HepG2 (cell line): ENCODE measurements at regions not wholly inside any gene's neighbourhood (a gene's known extent, or its start where the extent isn't known, plus 50 kb on each side); places are given as distances from the start of the nearest gene placed in this dataset.

Experiments
- DNMT1 ChIP-seq: sonication (generic); formaldehyde crosslinking; IDR thresholded peaks from 2 replicates; pipeline ENCODE4 v1.5.1; 2020; ENCODE audit warnings: mild to moderate bottlenecking, missing genetic modification reagents
- FOXO1 ChIP-seq: sonication (generic); formaldehyde crosslinking; IDR thresholded peaks from 2 replicates; pipeline ENCODE4 v1.4.0; 2020; ENCODE audit warnings: missing genetic modification reagents
- HNF4A ChIP-seq: sonication (generic); formaldehyde crosslinking; IDR thresholded peaks from 2 replicates; pipeline ENCODE4 v1.4.0; 2020; ENCODE audit warnings: missing genetic modification reagents
- RBM22 ChIP-seq: fragments of 200-400 bp; formaldehyde crosslinking; optimal IDR thresholded peaks from 2 replicates; pipeline ENCODE3; 2017; ENCODE audit warnings: mild to moderate bottlenecking, low read length, moderate library complexity
- TARDBP ChIP-seq: sonication (generic); formaldehyde crosslinking; IDR thresholded peaks from 2 replicates; pipeline ENCODE4 v1.8.0; 2022; ENCODE audit warnings: mild to moderate bottlenecking, missing genetic modification reagents
- ZNF557 ChIP-seq: sonication (generic); formaldehyde crosslinking; IDR thresholded peaks from 2 replicates; pipeline ENCODE4 v1.4.0; 2020; ENCODE audit warnings: missing genetic modification reagents
- ZNF772 ChIP-seq: sonication (generic); formaldehyde crosslinking; IDR thresholded peaks from 2 replicates; pipeline ENCODE4 v1.5.0; 2020; ENCODE audit warnings: mild to moderate bottlenecking, missing genetic modification reagents
- ZSCAN30 ChIP-seq: sonication (generic); formaldehyde crosslinking; IDR thresholded peaks from 2 replicates; pipeline ENCODE4 v1.5.0; 2020; ENCODE audit warnings: mild to moderate bottlenecking, missing genetic modification reagents
- TF ChIP-seq, protein P1 (sequence below), 2 experiments: sonication (generic) in 1 of 2; formaldehyde crosslinking in 1 of 2; IDR thresholded peaks; 2 replicates each; pipeline versions ENCODE4 v1.4.0 to v1.6.1; 2016 to 2020; ENCODE audit warnings: borderline replicate concordance in 1 of 2, low read depth in 1 of 2, mild to moderate bottlenecking in 1 of 2, missing genetic modification reagents in 1 of 2
- TF ChIP-seq, protein P2 (sequence below): sonication (generic); formaldehyde crosslinking; conservative IDR thresholded peaks from 2 replicates; pipeline ENCODE4 v1.4.0; 2020; ENCODE audit warnings: missing genetic modification reagents
- TF ChIP-seq, protein P3 (sequence below): IDR thresholded peaks from 2 replicates; pipeline ENCODE4 v1.6.1; 2016; ENCODE audit warnings: low read depth, missing genetic modification reagents, missing compliant biosample characterization

DNA sequence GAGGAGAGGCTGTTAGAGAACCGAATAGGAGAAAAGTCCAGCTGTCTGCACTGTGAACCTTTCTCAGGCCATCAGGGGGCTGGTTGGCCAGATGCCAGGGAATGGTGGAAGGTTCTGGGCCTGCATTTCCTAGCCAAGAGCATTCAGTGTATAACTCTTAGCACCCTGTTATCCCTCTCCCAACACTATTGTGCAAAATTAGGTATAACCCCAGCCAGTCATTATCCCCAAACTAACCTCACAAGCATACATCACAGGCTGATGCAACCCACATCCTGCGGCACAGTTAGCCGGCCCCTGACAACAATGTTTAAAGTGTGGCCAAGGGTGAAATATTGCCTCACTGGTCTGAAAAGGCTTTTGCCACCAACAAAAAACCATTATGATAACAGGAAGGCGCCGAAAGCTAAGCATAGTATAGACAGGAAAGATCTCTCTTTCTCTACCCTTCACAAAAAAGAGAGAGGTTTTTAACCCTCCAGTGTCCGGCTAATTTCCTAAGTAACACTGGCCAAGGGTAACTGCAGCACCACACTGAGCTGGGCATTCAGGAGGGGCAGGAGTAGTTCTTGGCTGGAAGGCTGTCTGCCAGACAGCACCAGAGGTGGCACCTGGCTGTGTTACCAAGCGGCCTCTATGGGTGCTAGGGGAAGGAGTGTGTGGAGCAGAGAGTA lies 77.3 kb upstream of the BCAR3 start (continued):
- TF ChIP-seq, protein P1, sequence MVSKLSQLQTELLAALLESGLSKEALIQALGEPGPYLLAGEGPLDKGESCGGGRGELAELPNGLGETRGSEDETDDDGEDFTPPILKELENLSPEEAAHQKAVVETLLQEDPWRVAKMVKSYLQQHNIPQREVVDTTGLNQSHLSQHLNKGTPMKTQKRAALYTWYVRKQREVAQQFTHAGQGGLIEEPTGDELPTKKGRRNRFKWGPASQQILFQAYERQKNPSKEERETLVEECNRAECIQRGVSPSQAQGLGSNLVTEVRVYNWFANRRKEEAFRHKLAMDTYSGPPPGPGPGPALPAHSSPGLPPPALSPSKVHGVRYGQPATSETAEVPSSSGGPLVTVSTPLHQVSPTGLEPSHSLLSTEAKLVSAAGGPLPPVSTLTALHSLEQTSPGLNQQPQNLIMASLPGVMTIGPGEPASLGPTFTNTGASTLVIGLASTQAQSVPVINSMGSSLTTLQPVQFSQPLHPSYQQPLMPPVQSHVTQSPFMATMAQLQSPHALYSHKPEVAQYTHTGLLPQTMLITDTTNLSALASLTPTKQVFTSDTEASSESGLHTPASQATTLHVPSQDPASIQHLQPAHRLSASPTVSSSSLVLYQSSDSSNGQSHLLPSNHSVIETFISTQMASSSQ (IDR thresholded peaks at IDR 0.05; ENCODE audit: low read depth): no peak
- TF ChIP-seq, protein P1 (CRISPR knock-in tag; IDR thresholded peaks at IDR 0.05; ENCODE audit: borderline replicate concordance): peak; percentile 76
- TF ChIP-seq DNMT1 (CRISPR knock-in tag) (no peak), ZNF557 (CRISPR knock-in tag) (peak; percentile 88), ZSCAN30 (CRISPR knock-in tag) (no peak), HNF4A (CRISPR knock-in tag) (peak; percentile 63), TARDBP (CRISPR knock-in tag) (peak; percentile 86), FOXO1 (CRISPR knock-in tag) (peak; percentile 74; the same call in 1 of the 2 replicates), ZNF772 (peak; percentile 58; the same call in 1 of the 2 replicates), RBM22 (no peak)
- TF ChIP-seq, protein P2, sequence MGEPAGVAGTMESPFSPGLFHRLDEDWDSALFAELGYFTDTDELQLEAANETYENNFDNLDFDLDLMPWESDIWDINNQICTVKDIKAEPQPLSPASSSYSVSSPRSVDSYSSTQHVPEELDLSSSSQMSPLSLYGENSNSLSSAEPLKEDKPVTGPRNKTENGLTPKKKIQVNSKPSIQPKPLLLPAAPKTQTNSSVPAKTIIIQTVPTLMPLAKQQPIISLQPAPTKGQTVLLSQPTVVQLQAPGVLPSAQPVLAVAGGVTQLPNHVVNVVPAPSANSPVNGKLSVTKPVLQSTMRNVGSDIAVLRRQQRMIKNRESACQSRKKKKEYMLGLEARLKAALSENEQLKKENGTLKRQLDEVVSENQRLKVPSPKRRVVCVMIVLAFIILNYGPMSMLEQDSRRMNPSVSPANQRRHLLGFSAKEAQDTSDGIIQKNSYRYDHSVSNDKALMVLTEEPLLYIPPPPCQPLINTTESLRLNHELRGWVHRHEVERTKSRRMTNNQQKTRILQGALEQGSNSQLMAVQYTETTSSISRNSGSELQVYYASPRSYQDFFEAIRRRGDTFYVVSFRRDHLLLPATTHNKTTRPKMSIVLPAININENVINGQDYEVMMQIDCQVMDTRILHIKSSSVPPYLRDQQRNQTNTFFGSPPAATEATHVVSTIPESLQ (CRISPR knock-in tag): no peak; the same call in 1 of the 2 replicates
- TF ChIP-seq, protein P3, sequence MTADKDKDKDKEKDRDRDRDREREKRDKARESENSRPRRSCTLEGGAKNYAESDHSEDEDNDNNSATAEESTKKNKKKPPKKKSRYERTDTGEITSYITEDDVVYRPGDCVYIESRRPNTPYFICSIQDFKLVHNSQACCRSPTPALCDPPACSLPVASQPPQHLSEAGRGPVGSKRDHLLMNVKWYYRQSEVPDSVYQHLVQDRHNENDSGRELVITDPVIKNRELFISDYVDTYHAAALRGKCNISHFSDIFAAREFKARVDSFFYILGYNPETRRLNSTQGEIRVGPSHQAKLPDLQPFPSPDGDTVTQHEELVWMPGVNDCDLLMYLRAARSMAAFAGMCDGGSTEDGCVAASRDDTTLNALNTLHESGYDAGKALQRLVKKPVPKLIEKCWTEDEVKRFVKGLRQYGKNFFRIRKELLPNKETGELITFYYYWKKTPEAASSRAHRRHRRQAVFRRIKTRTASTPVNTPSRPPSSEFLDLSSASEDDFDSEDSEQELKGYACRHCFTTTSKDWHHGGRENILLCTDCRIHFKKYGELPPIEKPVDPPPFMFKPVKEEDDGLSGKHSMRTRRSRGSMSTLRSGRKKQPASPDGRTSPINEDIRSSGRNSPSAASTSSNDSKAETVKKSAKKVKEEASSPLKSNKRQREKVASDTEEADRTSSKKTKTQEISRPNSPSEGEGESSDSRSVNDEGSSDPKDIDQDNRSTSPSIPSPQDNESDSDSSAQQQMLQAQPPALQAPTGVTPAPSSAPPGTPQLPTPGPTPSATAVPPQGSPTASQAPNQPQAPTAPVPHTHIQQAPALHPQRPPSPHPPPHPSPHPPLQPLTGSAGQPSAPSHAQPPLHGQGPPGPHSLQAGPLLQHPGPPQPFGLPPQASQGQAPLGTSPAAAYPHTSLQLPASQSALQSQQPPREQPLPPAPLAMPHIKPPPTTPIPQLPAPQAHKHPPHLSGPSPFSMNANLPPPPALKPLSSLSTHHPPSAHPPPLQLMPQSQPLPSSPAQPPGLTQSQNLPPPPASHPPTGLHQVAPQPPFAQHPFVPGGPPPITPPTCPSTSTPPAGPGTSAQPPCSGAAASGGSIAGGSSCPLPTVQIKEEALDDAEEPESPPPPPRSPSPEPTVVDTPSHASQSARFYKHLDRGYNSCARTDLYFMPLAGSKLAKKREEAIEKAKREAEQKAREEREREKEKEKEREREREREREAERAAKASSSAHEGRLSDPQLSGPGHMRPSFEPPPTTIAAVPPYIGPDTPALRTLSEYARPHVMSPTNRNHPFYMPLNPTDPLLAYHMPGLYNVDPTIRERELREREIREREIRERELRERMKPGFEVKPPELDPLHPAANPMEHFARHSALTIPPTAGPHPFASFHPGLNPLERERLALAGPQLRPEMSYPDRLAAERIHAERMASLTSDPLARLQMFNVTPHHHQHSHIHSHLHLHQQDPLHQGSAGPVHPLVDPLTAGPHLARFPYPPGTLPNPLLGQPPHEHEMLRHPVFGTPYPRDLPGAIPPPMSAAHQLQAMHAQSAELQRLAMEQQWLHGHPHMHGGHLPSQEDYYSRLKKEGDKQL (CRISPR knock-in tag): 0 out of 2 replicates have a peak, but pooled peaks have one; percentile 44
